ENCODE measurements at regions not wholly inside any gene's neighbourhood (a gene's known extent, or its start where the extent isn't known, plus 50 kb on each side); places are given as distances from the start of the nearest gene placed in this dataset.

DNA sequence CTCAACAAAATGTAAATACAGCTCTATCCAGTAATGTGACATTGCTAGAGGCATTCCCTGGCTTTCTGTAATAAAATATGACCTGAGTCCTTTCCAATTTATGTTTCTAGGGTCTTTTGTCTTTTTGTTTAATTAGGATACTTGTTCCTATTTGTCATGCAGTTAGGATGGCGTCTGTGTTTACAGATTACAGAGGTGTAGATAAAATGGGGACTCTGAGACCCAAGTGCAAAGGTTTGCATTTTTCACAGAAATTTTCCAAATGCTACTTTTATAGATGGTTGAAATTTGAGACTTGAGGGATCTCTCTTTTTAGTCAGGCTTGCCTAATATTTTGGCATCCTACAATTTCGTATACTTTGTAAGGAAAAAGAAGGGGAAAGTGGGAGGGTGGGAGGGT is 332.4 kb downstream of the PTEN start (continued):
- TF ChIP-seq NFYB (IDR thresholded peaks at IDR 0.05; ENCODE audit: insufficient read depth, low read depth, low read length): no peak
- TF ChIP-seq, protein P1, sequence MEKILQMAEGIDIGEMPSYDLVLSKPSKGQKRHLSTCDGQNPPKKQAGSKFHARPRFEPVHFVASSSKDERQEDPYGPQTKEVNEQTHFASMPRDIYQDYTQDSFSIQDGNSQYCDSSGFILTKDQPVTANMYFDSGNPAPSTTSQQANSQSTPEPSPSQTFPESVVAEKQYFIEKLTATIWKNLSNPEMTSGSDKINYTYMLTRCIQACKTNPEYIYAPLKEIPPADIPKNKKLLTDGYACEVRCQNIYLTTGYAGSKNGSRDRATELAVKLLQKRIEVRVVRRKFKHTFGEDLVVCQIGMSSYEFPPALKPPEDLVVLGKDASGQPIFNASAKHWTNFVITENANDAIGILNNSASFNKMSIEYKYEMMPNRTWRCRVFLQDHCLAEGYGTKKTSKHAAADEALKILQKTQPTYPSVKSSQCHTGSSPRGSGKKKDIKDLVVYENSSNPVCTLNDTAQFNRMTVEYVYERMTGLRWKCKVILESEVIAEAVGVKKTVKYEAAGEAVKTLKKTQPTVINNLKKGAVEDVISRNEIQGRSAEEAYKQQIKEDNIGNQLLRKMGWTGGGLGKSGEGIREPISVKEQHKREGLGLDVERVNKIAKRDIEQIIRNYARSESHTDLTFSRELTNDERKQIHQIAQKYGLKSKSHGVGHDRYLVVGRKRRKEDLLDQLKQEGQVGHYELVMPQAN (conservative IDR thresholded peaks at IDR 0.05): no peak
- TF ChIP-seq BACH1 (IDR thresholded peaks at IDR 0.05; ENCODE audit: borderline replicate concordance): no peak
- TF ChIP-seq, protein P2, sequence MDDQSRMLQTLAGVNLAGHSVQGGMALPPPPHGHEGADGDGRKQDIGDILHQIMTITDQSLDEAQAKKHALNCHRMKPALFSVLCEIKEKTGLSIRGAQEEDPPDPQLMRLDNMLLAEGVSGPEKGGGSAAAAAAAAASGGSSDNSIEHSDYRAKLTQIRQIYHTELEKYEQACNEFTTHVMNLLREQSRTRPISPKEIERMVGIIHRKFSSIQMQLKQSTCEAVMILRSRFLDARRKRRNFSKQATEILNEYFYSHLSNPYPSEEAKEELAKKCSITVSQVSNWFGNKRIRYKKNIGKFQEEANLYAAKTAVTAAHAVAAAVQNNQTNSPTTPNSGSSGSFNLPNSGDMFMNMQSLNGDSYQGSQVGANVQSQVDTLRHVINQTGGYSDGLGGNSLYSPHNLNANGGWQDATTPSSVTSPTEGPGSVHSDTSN (IDR thresholded peaks at IDR 0.05; ENCODE audit: insufficient replicate concordance, low read depth, low read length): no peak
- no peak for TF ChIP-seq NR2F1 (conservative IDR thresholded peaks at IDR 0.05)
- TF ChIP-seq BCL11A (IDR thresholded peaks at IDR 0.05; ENCODE audit: low read depth, low read length): no peak

DNA sequence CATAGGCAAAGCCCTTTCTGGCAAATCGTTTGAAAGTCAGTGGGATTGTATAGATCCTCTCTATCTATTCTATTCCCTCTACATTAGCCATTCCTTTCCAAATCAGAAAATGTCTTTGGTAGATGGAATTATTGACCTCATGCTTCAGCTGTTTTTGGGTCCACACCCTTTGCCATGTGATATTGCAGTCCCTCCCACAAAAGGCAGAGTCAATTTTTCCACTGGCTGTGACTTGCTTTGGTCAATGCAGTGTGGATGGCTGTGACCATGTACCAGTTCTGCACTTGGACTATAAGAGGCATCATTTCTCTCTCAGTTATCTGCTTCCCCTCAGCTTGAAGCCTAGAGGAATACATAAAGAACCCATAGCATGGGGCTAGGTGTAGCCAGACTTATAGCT is 332.9 kb downstream of the PTEN start:
- no peak overlapping the region for H2AFZ ChIP-seq (ENCODE audit: control insufficient read depth, low read depth, low read length)
- no peak for FAIRE-seq
- H4K20me1 ChIP-seq (ENCODE audit: control insufficient read depth, insufficient read depth): no peaks in the 10 kb centered on the region
- peaks cover 11% of the 10 kb centered on the region for H3K4me1 ChIP-seq (ENCODE audit: control insufficient read depth, insufficient read depth, low read length)
- in situ Hi-C loops (cut with MboI) (no loop called here), intact Hi-C loops (cut with micrococcal nuclease; ENCODE audit: unreplicated experiment) (no loop called here)
- H3K36me3 ChIP-seq (ENCODE audit: control insufficient read depth in 2 of 2, insufficient read depth in 2 of 2, low read length in 1 of 2): no peaks in the 10 kb centered on the region
- no peaks in the 10 kb centered on the region; the same call in 2 of the 3 replicates for H3K9me3 ChIP-seq (replicated peaks; ENCODE audit: control insufficient read depth, insufficient read depth, low read length)
- no peaks in the 10 kb centered on the region for H3K27me3 ChIP-seq (replicated peaks in 1 of 2; ENCODE audit: control insufficient read depth in 2 of 2, insufficient read depth in 2 of 2, low read length in 1 of 2)
- H3K4me3 ChIP-seq: no peak overlapping the region
- no peak for DNase-seq (ENCODE audit: low read depth, low spot score)
- H3K9ac ChIP-seq (ENCODE audit: control insufficient read depth, insufficient read depth, low read length): no peak overlapping the region
- WGBS (ENCODE audit: insufficient coverage, insufficient replicate concordance, low lambda C conversion rate, missing lambda C conversion rate): 13% methylated on average over 1 of the region's 1 CpG
- TF ChIP-seq CBX3 (IDR thresholded peaks at IDR 0.05; ENCODE audit: borderline replicate concordance, low read depth) (no peak), EP300 (IDR thresholded peaks at IDR 0.05; ENCODE audit: borderline replicate concordance in 1 of 2, control insufficient read depth in 1 of 2, low read depth in 2 of 2, low read length in 2 of 2) (no peak), NR2C1 (IDR thresholded peaks at IDR 0.05) (no peak)
- H3K27ac ChIP-seq (ENCODE audit: control insufficient read depth, insufficient read depth): no peak overlapping the region
- ChIA-PET CTCF (interaction anchor here (1.0 kb wide), 1 partner anchor 75 kb away, joined by 3 read pairs; no protein-coding TSS in a partner anchor), RAD21 (ENCODE audit: unreplicated experiment) (interaction anchor here (1.0 to 1.1 kb wide), 2 partner anchors 74 to 194 kb away, joined by 3 read pairs; no protein-coding TSS in a partner anchor), POLR2A (no interaction called here), SMC1A (ENCODE audit: uncharacterized antibody, unreplicated experiment) (interaction anchor here (0.5 to 0.7 kb wide), 2 partner anchors 11 to 36 kb away, joined by 3 to 6 read pairs; no protein-coding TSS in a partner anchor)
- no peaks in the 10 kb centered on the region for H3K79me2 ChIP-seq (ENCODE audit: control insufficient read depth, insufficient read depth, low read length)
- ATAC-seq: no peak
- no TSS peak for BruUV-seq (replicated peaks)
- no peak overlapping the region for H3K4me2 ChIP-seq (ENCODE audit: control insufficient read depth, insufficient read depth)

Measured in GM12878 (cell line).